Lung (tissue), 11 donors: ENCODE measurements at regions not wholly inside any gene's neighbourhood (a gene's known extent, or its start where the extent isn't known, plus 50 kb on each side); places are given as distances from the start of the nearest gene placed in this dataset.

Experiments
- ATAC-seq: fragments of 200-7000 bp; cut with Tn5 transposase; one replicate; pipeline ENCODE4 v1.9.1; 2020; ENCODE audit warnings: moderate number of reproducible peaks; ENCODE audit not compliant: insufficient read depth, low FRiP score
- DNase-seq, 3 donors: peaks; one replicate each; pipeline ENCODE4 v3.0.0-alpha.2; 2013 to 2017
- H3K27ac ChIP-seq, 2 donors: one replicate each; pipeline ENCODE4 v1.5.1; 2013; ENCODE audit warnings: mild to moderate bottlenecking in 2 of 2, moderate library complexity in 2 of 2, control low read depth in 1 of 2, inconsistent platforms in 1 of 2, low read depth in 1 of 2, low read length in 1 of 2
- H3K27me3 ChIP-seq, 3 donors: one replicate each; pipeline ENCODE4 v1.5.1; 2013; ENCODE audit warnings: low read length in 2 of 3; ENCODE audit not compliant: control insufficient read depth in 3 of 3, insufficient read depth in 3 of 3
- H3K36me3 ChIP-seq, 4 donors: one replicate each; pipeline ENCODE4 v1.5.1; 2013; ENCODE audit warnings: low read length in 4 of 4, mild to moderate bottlenecking in 1 of 4, moderate library complexity in 1 of 4; ENCODE audit not compliant: control insufficient read depth in 4 of 4, insufficient read depth in 4 of 4
- H3K4me1 ChIP-seq, 5 donors: one replicate each; pipeline ENCODE4 v1.5.1; 2013; ENCODE audit warnings: low read length in 5 of 5, mild to moderate bottlenecking in 2 of 5, moderate library complexity in 1 of 5; ENCODE audit not compliant: control insufficient read depth in 5 of 5, insufficient read depth in 5 of 5
- H3K4me3 ChIP-seq: one replicate; pipeline ENCODE4 v1.5.1; 2013; ENCODE audit warnings: mild to moderate bottlenecking, control low read depth, moderate library complexity
- H3K9ac ChIP-seq, 2 donors: one replicate each; pipeline ENCODE4 v1.5.1; 2013; ENCODE audit warnings: low read length in 2 of 2, control low read depth in 1 of 2; ENCODE audit not compliant: insufficient read depth in 1 of 2
- H3K9me3 ChIP-seq, 4 donors: one replicate each; pipeline ENCODE4 v1.5.1; 2013; ENCODE audit warnings: low read length in 3 of 4, mild to moderate bottlenecking in 1 of 4, moderate library complexity in 1 of 4; ENCODE audit not compliant: control insufficient read depth in 4 of 4, insufficient read depth in 3 of 4
- WGBS, 2 donors: extraction: QIAGEN DNeasy Blood & Tissue Kit; methylation state at CpG; one replicate each; pipeline ENCODE4 v1.1.7; 2013; 5-methylcytosine and 5-hydroxymethylcytosine counted together
- TF ChIP-seq, protein P1 (sequence below): IDR thresholded peaks from 2 replicates; pipeline ENCODE4 v1.5.1; 2012; ENCODE audit warnings: mild to moderate bottlenecking; ENCODE audit errors: control extremely low read depth, extremely low read depth
- donor health status: control.
- donor health status: control.
- donor health status: Bipolar disorder and iron deficiency.
- donor health status: healthy.
- donor health status: DM: yes; HTN: yes; CAD: no.

DNA sequence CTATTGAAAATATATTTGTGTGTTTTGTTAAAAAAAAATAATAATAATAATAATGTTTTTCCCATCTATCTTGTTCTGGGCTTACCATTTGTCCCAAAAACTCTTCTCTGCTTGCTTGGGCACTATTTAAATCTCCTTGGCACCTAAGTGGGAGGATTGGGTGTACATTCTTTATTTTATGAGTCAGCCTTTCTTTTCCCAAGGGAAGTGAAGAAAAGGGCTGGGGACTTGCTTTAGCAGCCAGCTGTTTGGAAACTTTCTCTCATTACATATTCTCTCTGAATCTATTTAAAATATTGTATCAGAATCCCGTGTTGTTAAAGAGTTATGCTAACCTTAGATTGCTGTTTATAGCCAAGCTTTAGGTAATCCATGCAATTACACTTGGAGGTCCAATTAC is 2332.4 kb downstream of the ARAP2 start:
- no peaks in the 10 kb centered on the region for H3K36me3 ChIP-seq
- H3K9me3 ChIP-seq: no peaks in the 10 kb centered on the region
- H3K27ac ChIP-seq: no peak overlapping the region
- 70 to 81% methylated on average over 1 of the region's 1 CpG for whole genome bisulfite sequencing, 2 donors
- TF ChIP-seq, protein P1, sequence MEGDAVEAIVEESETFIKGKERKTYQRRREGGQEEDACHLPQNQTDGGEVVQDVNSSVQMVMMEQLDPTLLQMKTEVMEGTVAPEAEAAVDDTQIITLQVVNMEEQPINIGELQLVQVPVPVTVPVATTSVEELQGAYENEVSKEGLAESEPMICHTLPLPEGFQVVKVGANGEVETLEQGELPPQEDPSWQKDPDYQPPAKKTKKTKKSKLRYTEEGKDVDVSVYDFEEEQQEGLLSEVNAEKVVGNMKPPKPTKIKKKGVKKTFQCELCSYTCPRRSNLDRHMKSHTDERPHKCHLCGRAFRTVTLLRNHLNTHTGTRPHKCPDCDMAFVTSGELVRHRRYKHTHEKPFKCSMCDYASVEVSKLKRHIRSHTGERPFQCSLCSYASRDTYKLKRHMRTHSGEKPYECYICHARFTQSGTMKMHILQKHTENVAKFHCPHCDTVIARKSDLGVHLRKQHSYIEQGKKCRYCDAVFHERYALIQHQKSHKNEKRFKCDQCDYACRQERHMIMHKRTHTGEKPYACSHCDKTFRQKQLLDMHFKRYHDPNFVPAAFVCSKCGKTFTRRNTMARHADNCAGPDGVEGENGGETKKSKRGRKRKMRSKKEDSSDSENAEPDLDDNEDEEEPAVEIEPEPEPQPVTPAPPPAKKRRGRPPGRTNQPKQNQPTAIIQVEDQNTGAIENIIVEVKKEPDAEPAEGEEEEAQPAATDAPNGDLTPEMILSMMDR: no peak
- H3K4me3 ChIP-seq: no peak overlapping the region
- DNase-seq: no peak
- ATAC-seq: no peak
- H3K9ac ChIP-seq: no peak overlapping the region
- H3K4me1 ChIP-seq: no peaks in the 10 kb centered on the region
- no peaks in the 10 kb centered on the region for H3K27me3 ChIP-seq

DNA sequence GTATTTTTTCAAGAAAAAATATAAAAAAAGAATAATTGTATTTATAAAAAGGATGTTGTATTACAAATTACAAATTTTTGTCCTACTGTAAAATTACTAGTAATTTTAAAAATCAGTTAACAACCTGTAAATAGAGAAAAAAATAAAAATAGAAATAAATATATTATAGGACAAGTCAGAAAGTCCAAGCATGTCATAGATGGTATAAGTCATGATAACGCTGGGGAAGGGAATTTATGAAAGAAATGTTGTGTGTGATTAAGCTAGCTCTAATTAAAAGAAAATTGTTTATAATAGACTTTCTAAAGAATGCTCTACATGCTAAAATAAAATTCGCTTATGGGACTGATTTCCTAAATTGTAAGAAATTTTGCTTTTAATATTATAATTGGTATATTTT is 2329.9 kb downstream of the ARAP2 start:
- 71 to 81% methylated on average over 2 of the region's 2 CpGs for WGBS, 2 donors
- H3K27me3 ChIP-seq: no peaks in the 10 kb centered on the region
- DNase-seq (no peak), ATAC-seq (no peak)
- no peaks in the 10 kb centered on the region for H3K36me3 ChIP-seq
- no peak overlapping the region for H3K4me3 ChIP-seq
- no peaks in the 10 kb centered on the region for H3K4me1 ChIP-seq
- no peaks in the 10 kb centered on the region for H3K9me3 ChIP-seq
- H3K27ac ChIP-seq: no peak overlapping the region
- TF ChIP-seq, protein P1: no peak
- no peak overlapping the region for H3K9ac ChIP-seq

DNA sequence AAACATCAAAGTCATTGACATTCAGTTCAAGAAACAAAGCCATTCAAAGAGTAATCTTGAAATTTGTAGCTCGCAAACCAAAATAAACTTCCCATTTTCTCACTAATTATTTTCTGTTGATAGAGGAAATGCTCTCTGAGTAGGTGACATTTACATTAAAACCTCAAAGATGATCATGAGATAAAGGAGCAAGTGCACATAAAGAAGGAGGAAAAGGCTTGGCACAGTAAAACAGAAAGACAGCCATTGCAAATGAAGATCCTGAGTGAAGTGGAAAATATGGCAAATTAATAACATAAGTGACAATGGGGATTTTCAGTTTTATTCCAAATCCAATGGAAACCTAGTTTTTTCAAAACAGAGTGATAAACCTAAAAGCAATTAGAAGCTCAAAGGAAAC is 2320.8 kb downstream of the ARAP2 start:
- no peaks in the 10 kb centered on the region for H3K36me3 ChIP-seq
- DNase-seq: no peak
- no peak overlapping the region for H3K9ac ChIP-seq
- no peaks in the 10 kb centered on the region for H3K27me3 ChIP-seq
- H3K4me1 ChIP-seq: no peaks in the 10 kb centered on the region
- no peak overlapping the region for H3K4me3 ChIP-seq
- H3K27ac ChIP-seq: no peak overlapping the region
- no peak for ATAC-seq
- H3K9me3 ChIP-seq: no peaks in the 10 kb centered on the region
- TF ChIP-seq, protein P1: no peak
- 88 to 90% methylated on average over 1 of the region's 1 CpG for WGBS, 2 donors

DNA sequence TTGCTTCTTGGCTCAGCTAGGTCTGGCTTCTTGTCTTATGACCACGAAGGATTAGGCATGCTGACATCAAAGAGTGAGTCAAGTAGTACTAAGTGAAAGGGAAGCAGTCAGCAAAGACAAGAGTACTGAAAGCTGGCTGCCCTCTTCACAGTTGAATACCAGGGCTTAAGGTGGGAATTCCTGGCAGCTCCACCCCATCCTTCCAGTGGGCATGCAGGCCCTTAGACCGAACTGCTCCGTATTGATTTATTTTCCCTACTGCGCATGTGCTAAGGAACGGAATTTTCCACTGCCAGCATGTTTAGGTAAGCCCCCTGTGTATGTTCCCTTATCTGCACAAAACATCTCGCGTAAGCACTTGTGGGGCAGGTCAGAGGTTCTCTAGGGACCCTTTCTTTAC is 2320.1 kb downstream of the ARAP2 start:
- no peak overlapping the region for H3K9ac ChIP-seq
- H3K9me3 ChIP-seq: no peaks in the 10 kb centered on the region
- no peak overlapping the region for H3K27ac ChIP-seq
- TF ChIP-seq, protein P1: no peak
- WGBS, 2 donors: 57 to 60% methylated on average over 7 of the region's 7 CpGs
- ATAC-seq (peak; percentile 41), DNase-seq (peak in 1 of 3 donors; percentile 33)
- H3K27me3 ChIP-seq: no peaks in the 10 kb centered on the region
- no peaks in the 10 kb centered on the region for H3K36me3 ChIP-seq
- no peaks in the 10 kb centered on the region for H3K4me1 ChIP-seq
- no peak overlapping the region for H3K4me3 ChIP-seq
